T-helper 17 cell (primary cell): ENCODE measurements at regions not wholly inside any gene's neighbourhood (a gene's known extent, or its start where the extent isn't known, plus 50 kb on each side); places are given as distances from the start of the nearest gene placed in this dataset.

ENCODE experiments used
- ATAC-seq: fragments of 150-1000 bp; cut with Tn5 transposase; 2 replicates; pipeline ENCODE4 v1.10.0; 2021; ENCODE audit warnings: mild to moderate bottlenecking, moderate library complexity
- DNase-seq, 3 donors: peaks; one replicate each; pipeline versions ENCODE4 v3.0.0 to v3.0.0-alpha.2; 2020 to 2021
- H3K9me3 ChIP-seq: one replicate; pipeline ENCODE4 v1.7.0; 2013; ENCODE audit warnings: low read length, mild to moderate bottlenecking; ENCODE audit not compliant: control insufficient read depth, poor library complexity, severe bottlenecking
- H3K27ac Mint-ChIP-seq: one replicate; pipeline ENCODE4 v1.8.0; 2022; ENCODE audit warnings: mild to moderate bottlenecking, moderate library complexity, mixed read lengths
- H3K27me3 Mint-ChIP-seq: one replicate; pipeline ENCODE4 v1.8.0; 2022; ENCODE audit warnings: mixed read lengths
- H3K36me3 Mint-ChIP-seq: one replicate; pipeline ENCODE4 v1.8.0; 2022; ENCODE audit warnings: low read depth, mixed read lengths
- H3K4me1 Mint-ChIP-seq: one replicate; pipeline ENCODE4 v1.8.0; 2022; ENCODE audit warnings: mild to moderate bottlenecking, mixed read lengths
- H3K4me3 Mint-ChIP-seq: one replicate; pipeline ENCODE4 v1.8.0; 2022; ENCODE audit warnings: mild to moderate bottlenecking, moderate library complexity, mixed read lengths

DNA sequence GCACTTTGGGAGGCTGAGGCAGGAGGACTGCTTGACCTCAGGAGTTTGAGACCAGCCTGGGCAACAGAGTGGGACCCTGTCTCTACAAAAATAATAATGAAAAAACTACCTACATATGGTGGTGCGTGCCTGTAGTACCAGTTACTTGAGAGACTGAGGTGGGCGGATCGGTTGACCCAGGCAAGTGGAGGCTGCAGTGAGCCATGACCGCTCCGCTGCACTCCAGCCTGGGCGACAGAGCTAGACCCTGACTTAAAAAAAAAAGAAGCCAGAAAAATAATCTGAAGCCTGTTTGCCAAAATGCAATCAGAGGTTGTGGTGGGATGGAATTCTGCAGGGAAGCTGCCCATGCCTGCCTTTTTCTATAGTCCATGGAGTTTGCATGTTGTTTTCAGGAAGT is 50.4 kb upstream of the GGTA1 start:
- ATAC-seq (no peak), DNase-seq (no peak)
- Mint-ChIP-seq H3K27ac (no peak overlapping the region), H3K4me3 (no peak overlapping the region), H3K4me1 (peaks cover 10% of the 10 kb centered on the region), H3K27me3 (peaks cover 31% of the 10 kb centered on the region), H3K36me3 (no peaks in the 10 kb centered on the region)
- no peaks in the 10 kb centered on the region for H3K9me3 ChIP-seq

DNA sequence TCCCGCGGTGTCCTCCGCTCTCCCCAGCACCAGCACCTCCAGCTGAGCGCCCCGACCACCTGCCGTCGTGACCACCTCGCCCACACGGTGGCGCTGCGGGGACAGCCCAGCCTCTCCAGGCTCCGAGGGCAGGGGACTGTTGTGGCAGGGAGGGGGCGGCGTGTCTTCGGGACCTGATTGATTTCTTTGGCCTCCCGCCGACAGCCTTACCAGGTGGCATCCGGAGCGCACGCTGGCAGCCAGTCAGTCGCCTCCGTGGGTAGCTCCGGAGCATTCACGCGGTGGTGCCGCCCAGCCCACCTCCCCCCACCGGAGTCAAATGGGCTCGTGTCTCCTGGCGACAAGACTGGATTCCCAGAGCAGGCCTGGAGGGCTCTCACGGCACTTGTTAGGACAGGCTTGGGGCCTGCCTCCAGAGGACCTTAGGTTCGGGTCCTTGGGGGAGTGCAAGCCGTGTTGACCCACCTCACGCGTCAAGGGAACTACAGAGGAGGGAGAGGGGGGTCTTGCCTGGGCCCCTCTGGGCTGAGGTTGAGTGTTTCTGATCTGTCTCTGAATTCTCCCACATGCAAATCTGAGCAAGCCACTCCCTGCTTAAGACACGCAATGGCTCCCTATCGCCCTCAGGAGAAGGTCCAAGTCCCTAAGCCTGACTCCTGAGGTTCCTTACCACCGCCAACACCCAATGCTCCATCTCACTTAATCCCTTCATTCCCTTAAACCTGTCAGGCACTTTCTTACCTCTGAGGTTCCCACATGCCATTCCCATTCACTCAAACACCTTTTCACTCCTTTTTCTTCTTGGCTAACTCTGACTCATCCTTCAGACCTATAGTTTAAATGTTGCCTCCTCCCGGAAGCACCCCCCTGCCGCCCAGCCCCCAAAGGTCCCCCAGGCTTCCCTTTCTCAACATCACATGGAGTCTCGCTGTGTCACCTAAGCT is 51.2 kb upstream of the GGTA1 start:
- ATAC-seq (peak; percentile 80), DNase-seq (peak; percentile 42 to 66 (median 44))
- H3K27ac Mint-ChIP-seq, result no peak overlapping the region
- peaks cover 9% of the 10 kb centered on the region for H3K4me1 Mint-ChIP-seq
- H3K27me3 Mint-ChIP-seq, result peaks cover 31% of the 10 kb centered on the region
- no peaks in the 10 kb centered on the region for H3K9me3 ChIP-seq
- H3K36me3 Mint-ChIP-seq, result no peaks in the 10 kb centered on the region
- peak overlapping the region; percentile 68 for H3K4me3 Mint-ChIP-seq

DNA sequence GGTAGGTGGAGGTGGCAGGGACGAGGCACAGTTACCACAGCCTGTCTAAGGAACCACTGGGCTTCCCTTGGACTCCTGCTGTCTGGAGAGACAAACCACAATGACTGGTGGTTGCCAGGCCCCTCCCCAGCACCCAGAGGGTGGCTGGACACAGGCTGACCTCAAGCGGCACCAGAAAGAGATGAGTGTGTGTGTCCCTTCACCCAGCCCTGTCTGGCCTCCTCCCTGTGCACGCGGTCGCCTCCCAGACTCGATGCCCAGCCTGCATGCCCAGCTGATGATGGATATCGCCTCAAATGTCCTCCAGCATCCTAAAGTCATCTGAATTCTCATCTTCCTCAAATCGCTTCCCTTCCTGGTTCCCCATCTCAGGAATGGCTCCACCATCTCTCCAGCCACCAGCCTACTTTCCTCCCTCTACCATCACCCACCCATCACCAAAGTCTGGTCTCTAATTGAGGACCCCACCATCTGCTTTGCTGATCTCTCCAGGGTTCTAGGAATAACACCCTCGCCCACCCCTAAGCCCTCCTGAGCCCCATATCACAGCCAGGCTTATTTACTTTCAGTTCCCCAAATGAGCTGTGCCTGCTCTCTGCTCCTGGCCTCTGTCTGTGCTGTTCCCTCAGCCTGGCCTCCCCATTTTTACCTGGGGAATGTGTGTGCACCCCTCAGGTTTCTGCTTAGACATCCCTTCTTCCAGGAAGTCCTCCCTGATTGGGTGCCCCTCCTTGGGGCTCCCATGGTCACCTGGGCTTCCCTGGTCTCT is 52.5 kb upstream of the GGTA1 start:
- DNase-seq, result no peak
- peaks cover 31% of the 10 kb centered on the region for H3K27me3 Mint-ChIP-seq

DNA sequence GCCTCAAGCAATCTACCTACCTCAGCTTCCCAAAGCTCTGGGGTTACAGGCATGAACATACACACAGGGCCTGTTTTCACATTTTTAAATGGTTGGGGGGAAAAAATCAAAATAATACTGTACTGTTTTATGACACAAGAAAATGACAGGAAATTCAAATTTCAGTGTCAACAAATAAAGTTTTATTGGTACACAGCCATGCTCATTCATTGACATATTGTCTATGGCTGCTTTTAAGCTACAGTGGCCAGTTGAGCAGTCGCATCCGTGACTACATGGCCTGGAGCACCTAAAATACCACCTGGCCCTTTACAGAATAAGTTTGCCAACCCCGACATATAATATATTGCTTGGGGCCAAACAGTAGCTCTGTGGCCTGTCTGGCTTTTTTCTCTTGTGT is 56.4 kb upstream of the GGTA1 start:
- ATAC-seq, result no peak

More for the DNA sequence above, 52.5 kb upstream of the GGTA1 start:
- Mint-ChIP-seq H3K4me1 (peaks cover 7% of the 10 kb centered on the region), H3K4me3 (no peak overlapping the region), H3K27ac (no peak overlapping the region), H3K36me3 (no peaks in the 10 kb centered on the region)
- ATAC-seq, result no peak
- no peaks in the 10 kb centered on the region for H3K9me3 ChIP-seq

DNA sequence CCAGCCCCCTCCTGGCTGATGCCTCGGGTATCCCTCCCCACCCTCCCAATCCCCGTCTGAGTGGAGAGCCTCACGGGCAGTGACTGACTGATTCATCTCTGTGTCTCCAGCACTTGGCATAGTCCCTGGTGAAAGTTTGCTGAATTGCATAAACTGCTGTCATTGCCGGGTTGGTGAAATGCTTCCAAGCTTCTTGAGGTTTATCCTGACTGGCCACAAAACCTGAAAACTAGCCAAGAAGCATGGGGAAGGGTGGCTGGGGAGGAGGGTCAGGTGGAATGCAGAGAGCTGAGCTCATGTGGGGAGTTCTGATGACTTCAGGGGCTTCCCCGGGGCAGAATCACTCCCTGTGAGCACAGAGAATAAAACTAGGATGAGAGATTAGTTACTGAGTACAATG is 56.9 kb upstream of the GGTA1 start:
- Mint-ChIP-seq H3K4me3 (no peak overlapping the region), H3K4me1 (peaks cover 4% of the 10 kb centered on the region), H3K27ac (no peak overlapping the region), H3K27me3 (peaks cover 11% of the 10 kb centered on the region), H3K36me3 (no peaks in the 10 kb centered on the region)
- no peak for DNase-seq
- no peaks in the 10 kb centered on the region for H3K9me3 ChIP-seq
- no peak for ATAC-seq

More for the DNA sequence above, 56.4 kb upstream of the GGTA1 start:
- H3K27ac Mint-ChIP-seq, result no peak overlapping the region
- peaks cover 11% of the 10 kb centered on the region for H3K27me3 Mint-ChIP-seq
- DNase-seq, result no peak
- no peak overlapping the region for H3K4me3 Mint-ChIP-seq
- peaks cover 7% of the 10 kb centered on the region for H3K4me1 Mint-ChIP-seq
- no peaks in the 10 kb centered on the region for H3K9me3 ChIP-seq
- no peaks in the 10 kb centered on the region for H3K36me3 Mint-ChIP-seq

DNA sequence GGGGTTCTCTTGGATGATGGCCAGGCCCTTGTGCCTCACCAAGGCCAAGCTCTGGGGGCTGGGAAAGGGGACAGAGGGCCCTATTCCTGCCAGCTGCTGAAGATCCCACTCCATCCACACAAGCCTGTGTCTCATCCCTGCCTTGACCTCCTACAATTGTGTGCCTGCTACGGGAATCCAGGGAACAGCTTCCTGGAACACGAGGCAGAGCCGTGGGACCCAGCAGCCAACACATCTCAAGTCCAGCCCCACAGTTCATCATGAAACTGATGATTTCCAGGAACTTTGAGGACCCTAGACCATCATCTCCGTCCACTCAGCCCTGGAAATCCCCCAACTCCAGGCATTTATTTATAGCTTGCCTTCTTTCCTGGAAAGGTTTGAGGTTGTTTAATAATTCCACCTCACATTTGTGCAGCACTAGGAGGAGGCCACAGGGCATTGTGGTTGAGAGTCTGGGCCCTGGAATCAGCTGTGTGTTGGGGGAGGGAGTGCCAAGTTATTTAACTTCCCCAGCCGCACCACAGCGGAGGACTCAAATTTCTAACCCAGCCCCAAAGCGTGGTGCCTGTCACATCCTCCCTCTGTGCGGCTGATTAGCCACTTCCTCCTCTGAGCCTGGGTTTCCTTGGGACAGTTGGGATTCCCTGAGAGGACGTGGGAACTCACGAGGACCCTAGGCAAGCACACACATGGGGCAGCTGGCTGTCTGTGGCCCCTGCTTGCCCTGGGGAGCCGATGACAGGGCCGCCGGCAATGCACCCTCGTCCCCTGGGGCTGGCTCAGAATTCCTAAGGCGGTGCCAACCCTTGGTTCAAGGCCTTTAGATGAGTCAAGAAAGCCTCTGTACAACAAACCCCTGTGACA is 58.2 kb upstream of the GGTA1 start:
- Mint-ChIP-seq H3K4me1 (peaks cover 2% of the 10 kb centered on the region), H3K36me3 (no peaks in the 10 kb centered on the region), H3K27ac (no peak overlapping the region), H3K4me3 (no peak overlapping the region), H3K27me3 (peaks cover 22% of the 10 kb centered on the region)
- DNase-seq (no peak), ATAC-seq (no peak)
- no peaks in the 10 kb centered on the region for H3K9me3 ChIP-seq

DNA sequence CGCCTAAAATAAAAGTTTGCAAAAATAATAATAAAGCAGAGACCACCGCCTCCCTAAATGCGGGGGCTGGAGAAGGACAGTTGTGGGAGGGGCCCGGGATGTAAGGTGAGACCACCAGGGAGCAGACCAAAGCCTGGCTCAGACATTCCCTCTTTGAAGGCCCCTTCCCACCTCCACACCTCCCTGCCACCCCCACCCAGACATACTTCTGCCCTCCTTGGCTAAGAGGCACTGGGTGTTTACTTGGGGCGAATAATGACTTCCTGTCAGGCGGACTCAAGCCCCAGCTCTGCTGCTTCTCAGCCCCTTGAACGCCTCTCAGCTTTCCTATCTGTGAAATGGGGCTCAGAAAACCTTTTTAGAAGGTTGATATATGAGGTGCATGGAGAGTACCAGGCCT is 58.8 kb upstream of the GGTA1 start:
- DNase-seq (no peak), ATAC-seq (no peak)
- Mint-ChIP-seq H3K4me1 (peaks cover 2% of the 10 kb centered on the region), H3K27ac (no peak overlapping the region), H3K27me3 (peaks cover 27% of the 10 kb centered on the region), H3K36me3 (no peaks in the 10 kb centered on the region), H3K4me3 (no peak overlapping the region)
- H3K9me3 ChIP-seq, result no peaks in the 10 kb centered on the region

DNA sequence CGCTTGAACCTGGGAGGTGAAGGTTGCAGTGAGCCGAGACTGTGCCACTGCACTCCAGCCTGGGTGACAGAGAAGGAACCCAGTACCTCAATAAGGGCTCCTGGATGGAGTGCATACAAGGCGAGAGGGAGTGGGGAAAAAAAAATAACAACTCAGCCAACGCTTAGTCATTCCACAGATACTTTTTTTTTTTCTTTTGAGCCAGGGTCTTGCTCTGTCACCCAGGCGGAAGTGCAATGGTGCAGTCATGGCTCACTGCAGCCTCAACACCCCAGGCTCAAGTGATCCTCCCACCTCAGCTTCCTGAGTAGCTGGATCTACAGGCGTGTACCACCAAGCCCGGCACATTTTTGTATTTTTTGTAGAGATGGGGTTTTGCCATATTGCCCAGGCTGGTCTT is 59.5 kb upstream of the GGTA1 start:
- Mint-ChIP-seq H3K27me3 (peaks cover 27% of the 10 kb centered on the region), H3K4me1 (peaks cover 2% of the 10 kb centered on the region), H3K36me3 (no peaks in the 10 kb centered on the region), H3K4me3 (no peak overlapping the region), H3K27ac (no peak overlapping the region)
- ATAC-seq (no peak), DNase-seq (no peak)
- no peaks in the 10 kb centered on the region for H3K9me3 ChIP-seq

DNA sequence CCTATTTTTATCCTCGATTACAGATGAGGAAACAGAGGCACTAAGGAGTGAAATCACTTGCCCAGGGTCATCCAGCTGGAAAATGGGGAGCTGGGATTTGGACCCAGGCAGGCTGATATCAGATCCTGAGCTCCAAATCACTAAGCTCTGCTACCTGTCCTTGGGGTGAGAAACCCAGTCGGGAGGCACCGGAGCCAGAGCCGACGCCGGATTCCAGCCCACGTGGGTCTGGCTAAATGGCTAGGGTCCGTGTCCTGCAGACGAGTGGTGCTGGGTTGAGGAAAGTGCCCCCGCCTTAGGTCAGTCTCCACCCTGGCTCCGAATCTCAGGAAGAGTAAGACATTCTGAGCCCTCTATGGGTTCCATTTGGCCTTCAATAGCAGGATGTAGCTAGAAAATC is 61.3 kb upstream of the GGTA1 start:
- DNase-seq (no peak), ATAC-seq (no peak)
- Mint-ChIP-seq H3K27me3 (peaks cover 39% of the 10 kb centered on the region), H3K36me3 (no peaks in the 10 kb centered on the region), H3K4me3 (no peak overlapping the region), H3K27ac (no peak overlapping the region), H3K4me1 (peaks cover 2% of the 10 kb centered on the region)
- H3K9me3 ChIP-seq, result no peaks in the 10 kb centered on the region

DNA sequence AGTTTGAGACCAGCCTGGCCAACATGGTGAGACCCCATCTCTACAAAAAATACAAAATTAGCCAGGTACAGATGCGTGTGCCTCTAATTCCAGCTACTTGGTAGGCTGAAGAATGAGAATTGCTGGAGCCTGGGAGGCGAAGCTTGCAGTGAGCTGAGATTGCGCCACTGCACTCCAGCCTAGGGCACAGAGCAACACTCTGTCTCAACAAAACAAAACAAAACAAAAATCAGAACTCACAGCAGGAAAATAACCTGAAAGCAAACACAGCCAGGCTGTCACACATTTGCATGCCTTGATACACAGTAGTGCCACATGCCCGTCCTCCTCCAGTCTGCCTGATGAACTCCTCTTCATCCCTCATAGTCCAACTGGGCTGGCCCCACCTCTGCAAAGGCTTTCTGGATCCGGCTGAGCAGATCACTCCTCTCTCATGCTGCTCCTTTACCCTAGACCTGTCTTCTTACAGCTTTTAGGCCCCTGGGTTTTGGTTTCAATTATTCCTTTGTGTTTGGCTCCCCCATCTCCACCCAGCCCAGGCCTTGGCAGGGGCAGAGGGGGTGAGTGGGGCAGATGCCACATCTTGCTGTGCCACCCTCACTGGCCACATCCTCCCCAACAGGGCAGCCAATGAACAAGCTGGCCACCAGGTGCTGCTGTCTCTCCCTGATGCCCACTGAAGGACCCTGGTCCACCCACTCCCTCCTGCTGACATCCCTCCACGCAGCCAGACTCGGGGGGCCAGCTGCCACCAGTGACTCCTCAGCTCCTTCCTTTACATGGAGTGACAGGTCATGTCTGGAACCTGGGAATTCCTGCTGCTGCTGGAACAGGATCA is 62.0 kb upstream of the GGTA1 start:
- Mint-ChIP-seq H3K36me3 (no peaks in the 10 kb centered on the region), H3K4me3 (no peak overlapping the region), H3K27ac (no peak overlapping the region)

DNA sequence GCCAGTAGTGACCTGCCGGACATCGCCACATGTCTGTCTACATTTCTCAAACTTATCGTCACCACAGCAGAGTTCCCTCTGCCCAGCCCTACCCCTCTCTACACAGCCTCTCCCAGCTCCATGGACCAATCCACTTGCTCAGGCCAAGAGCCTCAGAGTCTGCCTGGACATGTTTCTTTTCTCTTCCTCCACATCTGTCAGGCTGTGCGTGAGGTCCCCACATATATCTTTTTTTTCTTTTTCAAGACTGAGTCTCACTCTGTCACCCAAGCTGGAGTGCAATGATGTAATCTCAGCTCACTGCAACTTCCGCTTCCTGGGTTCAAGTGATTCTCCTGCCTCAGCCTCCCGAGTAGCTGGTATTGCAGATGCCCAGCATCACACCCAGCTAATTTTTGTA is 62.7 kb upstream of the GGTA1 start:
- Mint-ChIP-seq H3K27ac (no peak overlapping the region), H3K4me1 (peaks cover 2% of the 10 kb centered on the region), H3K4me3 (no peak overlapping the region), H3K36me3 (no peaks in the 10 kb centered on the region), H3K27me3 (peaks cover 44% of the 10 kb centered on the region)
- ATAC-seq (no peak), DNase-seq (no peak)
- H3K9me3 ChIP-seq, result no peaks in the 10 kb centered on the region

More for the DNA sequence above, 62.0 kb upstream of the GGTA1 start:
- peaks cover 44% of the 10 kb centered on the region for H3K27me3 Mint-ChIP-seq
- peaks cover 2% of the 10 kb centered on the region for H3K4me1 Mint-ChIP-seq
- ATAC-seq, result no peak
- H3K9me3 ChIP-seq, result no peaks in the 10 kb centered on the region
- no peak for DNase-seq

DNA sequence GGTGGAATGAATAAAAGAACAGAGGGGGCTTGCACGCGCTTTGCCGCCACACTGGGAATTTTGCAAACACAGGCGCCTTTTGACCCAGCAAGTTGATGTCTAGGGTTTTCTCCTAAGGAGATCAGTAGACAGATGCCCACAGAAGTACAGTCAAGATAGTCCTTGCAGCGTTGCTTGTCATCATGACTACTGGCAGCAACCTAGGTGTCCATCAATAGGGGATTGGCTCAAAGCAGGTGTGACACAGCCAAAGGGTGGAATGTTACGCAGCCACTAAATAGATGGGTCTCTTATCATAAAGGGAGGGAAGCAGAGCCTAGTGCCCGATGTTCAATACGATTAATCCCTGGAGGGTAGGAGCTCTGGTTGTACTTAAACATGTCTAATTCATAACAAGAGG is 63.8 kb upstream of the GGTA1 start:
- Mint-ChIP-seq H3K4me3 (no peak overlapping the region), H3K4me1 (peaks cover 2% of the 10 kb centered on the region), H3K27ac (no peak overlapping the region), H3K27me3 (peaks cover 51% of the 10 kb centered on the region), H3K36me3 (no peaks in the 10 kb centered on the region)
- ATAC-seq (no peak), DNase-seq (no peak)
- H3K9me3 ChIP-seq, result no peaks in the 10 kb centered on the region
